ENCODE measurements at regions not wholly inside any gene's neighbourhood (a gene's known extent, or its start where the extent isn't known, plus 50 kb on each side); places are given as distances from the start of the nearest gene placed in this dataset.

GRCh38 chr12:42704810-42705401 is 115.4 kb upstream of the PRICKLE1 start:
- no peaks in the 10 kb centered on the region for H3K4me1 ChIP-seq (ENCODE audit: control insufficient read depth in 2 of 2, insufficient read depth in 2 of 2, low read length in 2 of 2)
- CTCF ChIA-PET: no interaction called here
- ATAC-seq (no peak), DNase-seq (no peak)
- Mint-ChIP-seq H3K9me3 (peaks cover 0 to 6% (median 0%) of the 10 kb centered on the region in 11 donors), H3K27me3 (peaks cover 0 to 5% (median 0%) of the 10 kb centered on the region in 5 donors), H3K4me1 (no peaks in the 10 kb centered on the region), H3K36me3 (no peaks in the 10 kb centered on the region), H3K27ac (no peak overlapping the region), H3K4me3 (no peak overlapping the region)
- intact Hi-C loops (cut with micrococcal nuclease): no loop called here
- H3K27ac ChIP-seq (ENCODE audit: low read depth, low read length): no peak overlapping the region
- no peaks in the 10 kb centered on the region for H3K27me3 ChIP-seq (ENCODE audit: control insufficient read depth in 2 of 2, insufficient read depth in 2 of 2, low read length in 2 of 2)
- H3K36me3 ChIP-seq (ENCODE audit: control insufficient read depth in 2 of 3, insufficient read depth in 3 of 3, low read length in 3 of 3): no peaks in the 10 kb centered on the region
- H3K9me3 ChIP-seq (ENCODE audit: control insufficient read depth in 2 of 3, low read length in 3 of 3): no peaks in the 10 kb centered on the region
- POLR2A ChIA-PET: no interaction called here
- no peak overlapping the region for H3K4me3 ChIP-seq (ENCODE audit: low read length)

- H3K4me3 ChIP-seq (ENCODE audit: low read length): no peak overlapping the region
- intact Hi-C loops (cut with micrococcal nuclease): no loop called here
- no peaks in the 10 kb centered on the region for H3K4me1 ChIP-seq (ENCODE audit: control insufficient read depth in 2 of 2, insufficient read depth in 2 of 2, low read length in 2 of 2)
- ChIA-PET CTCF (no interaction called here), POLR2A (no interaction called here)
- DNase-seq: no peak
- no peak overlapping the region for H3K4me3 Mint-ChIP-seq
- H3K9me3 Mint-ChIP-seq: peaks cover 0 to 3% (median 0%) of the 10 kb centered on the region in 11 donors
- no peak overlapping the region for H3K27ac ChIP-seq (ENCODE audit: low read depth, low read length)
- ATAC-seq: no peak
- H3K36me3 ChIP-seq (ENCODE audit: control insufficient read depth in 2 of 3, insufficient read depth in 3 of 3, low read length in 3 of 3): no peaks in the 10 kb centered on the region
- no peaks in the 10 kb centered on the region for H3K9me3 ChIP-seq (ENCODE audit: control insufficient read depth in 2 of 3, low read length in 3 of 3)
- no peaks in the 10 kb centered on the region for H3K36me3 Mint-ChIP-seq
- H3K27me3 Mint-ChIP-seq: peaks cover 0 to 5% (median 0%) of the 10 kb centered on the region in 5 donors
- no peak overlapping the region for H3K27ac Mint-ChIP-seq
- H3K27me3 ChIP-seq (ENCODE audit: control insufficient read depth in 2 of 2, insufficient read depth in 2 of 2, low read length in 2 of 2): no peaks in the 10 kb centered on the region
- H3K4me1 Mint-ChIP-seq: no peaks in the 10 kb centered on the region
These were observed 114.8 kb upstream of the PRICKLE1 start for GRCh38 chr12:42704340-42704739.

- DNase-seq: no peak
- no peak overlapping the region for H3K4me3 Mint-ChIP-seq
- H3K9me3 ChIP-seq (ENCODE audit: control insufficient read depth in 2 of 3, low read length in 3 of 3): no peaks in the 10 kb centered on the region
- H3K4me3 ChIP-seq (ENCODE audit: low read length): no peak overlapping the region
- H3K4me1 Mint-ChIP-seq: peaks cover 0 to 5% (median 0%) of the 10 kb centered on the region in 7 donors
- no peak overlapping the region for H3K27ac Mint-ChIP-seq
- POLR2A ChIA-PET: no interaction called here
- no peaks in the 10 kb centered on the region for H3K4me1 ChIP-seq (ENCODE audit: control insufficient read depth in 2 of 2, insufficient read depth in 2 of 2, low read length in 2 of 2)
- H3K9me3 Mint-ChIP-seq: peaks cover 0 to 6% (median 2%) of the 10 kb centered on the region in 11 donors
- intact Hi-C loops (cut with micrococcal nuclease): no loop called here
- no peak for ATAC-seq
- no peak overlapping the region for H3K27ac ChIP-seq (ENCODE audit: low read depth, low read length)
- H3K27me3 Mint-ChIP-seq: peaks cover 0 to 3% (median 0%) of the 10 kb centered on the region in 5 donors
- no peaks in the 10 kb centered on the region for H3K36me3 Mint-ChIP-seq
- CTCF ChIA-PET: no interaction called here
- no peaks in the 10 kb centered on the region for H3K36me3 ChIP-seq (ENCODE audit: control insufficient read depth in 2 of 3, insufficient read depth in 3 of 3, low read length in 3 of 3)
- no peaks in the 10 kb centered on the region for H3K27me3 ChIP-seq (ENCODE audit: control insufficient read depth in 2 of 2, insufficient read depth in 2 of 2, low read length in 2 of 2)
These were observed 111.5 kb upstream of the PRICKLE1 start for GRCh38 chr12:42701084-42701483.

DNA sequence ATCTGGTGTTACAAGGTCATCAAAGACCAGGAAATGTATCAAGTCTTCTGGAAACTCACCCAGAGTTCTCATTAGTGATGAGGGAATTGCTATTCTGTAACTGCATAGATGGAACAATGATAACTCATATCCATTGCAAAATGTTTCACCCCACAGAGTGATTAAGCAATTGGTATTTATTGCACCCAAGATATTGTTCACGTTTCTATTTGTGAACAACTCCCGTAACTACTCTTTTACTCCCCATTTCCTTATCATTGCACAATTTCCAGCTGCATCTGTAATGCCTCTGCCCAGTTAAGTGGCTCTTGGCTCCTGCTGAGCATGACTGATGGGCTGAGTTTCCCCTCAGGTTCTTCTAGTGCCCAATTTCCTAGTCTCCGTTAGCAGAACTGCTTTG is 108.7 kb upstream of the PRICKLE1 start:
- Histone ChIP-seq H3K4me3 (ENCODE audit: low read length) (no peak overlapping the region), H3K9me3 (ENCODE audit: control insufficient read depth in 2 of 3, low read length in 3 of 3) (no peaks in the 10 kb centered on the region), H3K27me3 (ENCODE audit: control insufficient read depth in 2 of 2, insufficient read depth in 2 of 2, low read length in 2 of 2) (no peaks in the 10 kb centered on the region), H3K36me3 (ENCODE audit: control insufficient read depth in 2 of 3, insufficient read depth in 3 of 3, low read length in 3 of 3) (no peaks in the 10 kb centered on the region), H3K27ac (ENCODE audit: low read depth, low read length) (no peak overlapping the region), H3K4me1 (ENCODE audit: control insufficient read depth in 2 of 2, insufficient read depth in 2 of 2, low read length in 2 of 2) (no peaks in the 10 kb centered on the region)
- H3K27ac Mint-ChIP-seq: no peak overlapping the region
- POLR2A ChIA-PET: no interaction called here
- H3K9me3 Mint-ChIP-seq: peaks cover 0 to 9% (median 4%) of the 10 kb centered on the region in 11 donors
- peaks cover 0 to 3% (median 0%) of the 10 kb centered on the region in 5 donors for H3K27me3 Mint-ChIP-seq
- DNase-seq (no peak), ATAC-seq (peak; percentile 27)
- H3K36me3 Mint-ChIP-seq: no peaks in the 10 kb centered on the region
- H3K4me1 Mint-ChIP-seq: peaks cover 0 to 6% (median 4%) of the 10 kb centered on the region in 7 donors
- intact Hi-C loops (cut with micrococcal nuclease): no loop called here
- H3K4me3 Mint-ChIP-seq: no peak overlapping the region
- CTCF ChIA-PET: no interaction called here

DNA sequence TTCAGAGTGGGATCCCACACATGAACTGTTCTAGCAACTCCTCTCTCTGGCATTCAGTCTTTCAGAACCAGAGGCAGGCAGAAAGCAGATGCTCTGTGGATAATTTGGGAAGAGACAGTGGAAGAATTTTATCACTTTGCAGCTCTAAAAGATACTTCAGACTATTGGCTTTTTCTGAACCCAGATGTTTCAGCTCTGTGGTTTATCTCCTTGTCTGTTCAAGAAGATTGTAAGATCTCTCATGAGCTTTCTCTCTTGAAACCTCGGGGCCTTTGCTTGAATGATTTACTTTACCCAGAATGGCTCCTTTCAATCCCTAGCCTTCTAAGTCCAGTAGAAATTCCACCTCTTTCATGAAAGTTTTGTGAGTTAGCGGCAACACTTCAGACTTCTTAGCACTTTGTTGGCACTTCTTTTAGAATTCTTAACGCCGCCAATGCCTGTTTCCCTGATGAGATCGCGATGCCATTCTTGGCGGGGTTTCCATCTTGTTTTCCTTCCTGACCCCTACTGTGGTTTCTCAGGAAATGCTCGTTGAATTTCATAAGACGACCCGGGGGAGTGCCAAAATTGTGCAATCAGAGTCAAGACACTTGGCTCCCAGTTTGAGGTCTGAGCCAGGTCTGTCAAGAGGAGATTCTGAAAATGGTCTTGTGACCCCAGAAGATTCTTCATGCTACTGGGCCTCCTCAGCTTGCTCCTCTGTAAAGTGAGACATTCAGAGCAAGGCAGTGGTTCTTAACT is 107.0 kb upstream of the PRICKLE1 start:
- DNase-seq (no peak), ATAC-seq (no peak)
- Mint-ChIP-seq H3K36me3 (no peaks in the 10 kb centered on the region), H3K9me3 (peaks cover 0 to 9% (median 5%) of the 10 kb centered on the region in 11 donors), H3K27me3 (peaks cover 0 to 3% (median 0%) of the 10 kb centered on the region in 5 donors), H3K4me3 (no peak overlapping the region), H3K4me1 (peaks cover 0 to 6% (median 4%) of the 10 kb centered on the region in 7 donors), H3K27ac (no peak overlapping the region)
- Histone ChIP-seq H3K4me3 (ENCODE audit: low read length) (no peak overlapping the region), H3K27me3 (ENCODE audit: control insufficient read depth in 2 of 2, insufficient read depth in 2 of 2, low read length in 2 of 2) (no peaks in the 10 kb centered on the region), H3K27ac (ENCODE audit: low read depth, low read length) (no peak overlapping the region), H3K36me3 (ENCODE audit: control insufficient read depth in 2 of 3, insufficient read depth in 3 of 3, low read length in 3 of 3) (no peaks in the 10 kb centered on the region), H3K4me1 (ENCODE audit: control insufficient read depth in 2 of 2, insufficient read depth in 2 of 2, low read length in 2 of 2) (no peaks in the 10 kb centered on the region), H3K9me3 (ENCODE audit: control insufficient read depth in 2 of 3, low read length in 3 of 3) (no peaks in the 10 kb centered on the region)
- POLR2A ChIA-PET: no interaction called here
- CTCF ChIA-PET: no interaction called here
- intact Hi-C loops (cut with micrococcal nuclease): no loop called here

- Histone ChIP-seq H3K27ac (ENCODE audit: low read depth, low read length) (no peak overlapping the region), H3K9me3 (ENCODE audit: control insufficient read depth in 2 of 3, low read length in 3 of 3) (no peaks in the 10 kb centered on the region), H3K4me1 (ENCODE audit: control insufficient read depth in 2 of 2, insufficient read depth in 2 of 2, low read length in 2 of 2) (no peaks in the 10 kb centered on the region), H3K36me3 (ENCODE audit: control insufficient read depth in 2 of 3, insufficient read depth in 3 of 3, low read length in 3 of 3) (no peaks in the 10 kb centered on the region), H3K27me3 (ENCODE audit: control insufficient read depth in 2 of 2, insufficient read depth in 2 of 2, low read length in 2 of 2) (no peaks in the 10 kb centered on the region), H3K4me3 (ENCODE audit: low read length) (no peak overlapping the region)
- Mint-ChIP-seq H3K36me3 (no peaks in the 10 kb centered on the region), H3K27me3 (no peaks in the 10 kb centered on the region), H3K4me3 (no peak overlapping the region), H3K27ac (no peak overlapping the region), H3K9me3 (peaks cover 0 to 11% (median 8%) of the 10 kb centered on the region in 11 donors), H3K4me1 (peaks cover 0 to 6% (median 4%) of the 10 kb centered on the region in 7 donors)
- ChIA-PET POLR2A (no interaction called here), CTCF (no interaction called here)
- intact Hi-C loops (cut with micrococcal nuclease): no loop called here
- DNase-seq: no peak
- ATAC-seq: no peak
These were observed 106.0 kb upstream of the PRICKLE1 start for GRCh38 chr12:42695490-42695995.

- Histone ChIP-seq H3K36me3 (ENCODE audit: control insufficient read depth in 2 of 3, insufficient read depth in 3 of 3, low read length in 3 of 3) (no peaks in the 10 kb centered on the region), H3K9me3 (ENCODE audit: control insufficient read depth in 2 of 3, low read length in 3 of 3) (no peaks in the 10 kb centered on the region), H3K4me1 (ENCODE audit: control insufficient read depth in 2 of 2, insufficient read depth in 2 of 2, low read length in 2 of 2) (no peaks in the 10 kb centered on the region), H3K27ac (ENCODE audit: low read depth, low read length) (no peak overlapping the region), H3K4me3 (ENCODE audit: low read length) (no peak overlapping the region), H3K27me3 (ENCODE audit: control insufficient read depth in 2 of 2, insufficient read depth in 2 of 2, low read length in 2 of 2) (no peaks in the 10 kb centered on the region)
- Mint-ChIP-seq H3K27ac (peak overlapping the region in 1 of 9 donors; percentile 13), H3K36me3 (no peaks in the 10 kb centered on the region), H3K27me3 (peaks cover 0 to 7% (median 0%) of the 10 kb centered on the region in 5 donors), H3K4me1 (peaks cover 0 to 6% (median 4%) of the 10 kb centered on the region in 7 donors), H3K9me3 (peaks cover 4 to 26% (median 9%) of the 10 kb centered on the region in 11 donors), H3K4me3 (no peak overlapping the region)
- CTCF ChIA-PET: no interaction called here
- intact Hi-C loops (cut with micrococcal nuclease): no loop called here
- DNase-seq (no peak), ATAC-seq (no peak)
- POLR2A ChIA-PET: no interaction called here
These were observed 103.2 kb upstream of the PRICKLE1 start for GRCh38 chr12:42692749-42693148.
